Fibroblast of peridontal ligament (primary cell): ENCODE measurements at regions not wholly inside any gene's neighbourhood (a gene's known extent, or its start where the extent isn't known, plus 50 kb on each side); places are given as distances from the start of the nearest gene placed in this dataset.

Experiments
- DNase-seq: peaks from one replicate; pipeline ENCODE4 v3.0.0-alpha.2; 2010; ENCODE audit errors: extremely low read depth

- no peak for DNase-seq
These were observed 292.9 kb downstream of the KLF5 start for GRCh38 chr13:73351730-73352129.

- DNase-seq, result no peak
These were observed 282.9 kb downstream of the KLF5 start for GRCh38 chr13:73341748-73342147.

DNA sequence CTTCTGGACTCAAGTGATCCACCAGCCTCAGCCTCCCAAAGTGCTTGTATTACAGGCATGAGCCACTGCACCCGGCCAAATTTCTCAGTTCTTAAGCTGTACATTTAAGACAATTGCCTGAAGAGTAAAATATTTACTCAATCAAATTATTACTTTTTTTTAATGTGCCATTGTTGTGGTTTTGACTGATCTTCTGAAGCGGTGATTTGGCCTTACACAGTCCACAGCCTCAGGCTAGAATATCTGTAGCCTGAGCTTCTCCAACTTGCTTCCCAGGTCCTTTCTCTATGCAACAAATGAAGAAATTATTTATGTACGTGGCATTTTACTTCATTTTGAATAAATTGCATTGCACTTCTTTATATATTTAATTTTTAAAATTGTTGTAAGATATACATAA is 281.3 kb downstream of the KLF5 start:
- no peak for DNase-seq

DNA sequence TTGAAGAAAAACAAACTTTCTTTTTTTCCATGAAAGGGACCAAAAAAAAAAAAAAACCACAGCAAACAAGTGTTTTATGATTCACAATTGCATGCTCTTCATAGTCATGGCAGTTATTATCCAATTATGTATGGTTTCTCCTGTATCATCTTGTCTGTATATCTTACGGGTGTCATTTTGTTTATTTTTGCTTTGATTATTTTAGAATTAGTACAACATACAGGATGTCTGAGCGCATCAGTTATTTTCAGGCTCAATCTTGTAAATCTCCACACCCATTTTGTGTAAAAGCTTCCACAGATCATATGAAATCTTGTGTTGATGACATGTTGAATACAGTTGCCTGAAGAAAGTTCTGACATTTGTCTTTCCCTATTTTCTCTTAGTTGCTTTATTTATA is 280.3 kb downstream of the KLF5 start:
- no peak for DNase-seq

GRCh38 chr13:73338389-73338788 is 279.6 kb downstream of the KLF5 start:
- DNase-seq, result no peak

GRCh38 chr13:73337532-73337931 is 278.7 kb downstream of the KLF5 start:
- DNase-seq, result no peak

GRCh38 chr13:73336773-73337172 is 278.0 kb downstream of the KLF5 start:
- DNase-seq, result no peak

- no peak for DNase-seq
These were observed 277.1 kb downstream of the KLF5 start for GRCh38 chr13:73335944-73336343.

GRCh38 chr13:73335210-73335609 is 276.4 kb downstream of the KLF5 start:
- DNase-seq, result no peak

GRCh38 chr13:73334445-73334844 is 275.6 kb downstream of the KLF5 start:
- no peak for DNase-seq

DNA sequence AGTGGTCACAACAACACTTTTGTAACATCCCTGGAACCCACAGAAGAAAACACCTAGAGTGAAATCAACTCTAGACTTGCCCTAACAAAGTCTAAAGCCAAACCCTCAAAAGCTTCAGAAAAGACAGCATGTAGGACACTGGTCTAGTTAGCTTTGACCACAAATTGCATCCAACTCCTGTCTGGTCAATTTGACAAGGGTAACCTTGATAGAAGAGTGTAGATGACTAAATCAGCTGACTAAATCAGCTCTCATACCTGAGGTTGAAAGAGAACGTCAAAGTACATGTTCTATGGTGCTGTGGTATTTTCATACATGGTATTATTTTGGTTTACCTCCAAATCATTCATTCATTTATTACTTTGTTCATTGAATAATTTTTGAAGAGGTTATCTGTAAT is 272.8 kb downstream of the KLF5 start:
- DNase-seq, result no peak

- no peak for DNase-seq
These were observed 270.6 kb downstream of the KLF5 start for GRCh38 chr13:73329355-73329754.

- no peak for DNase-seq
These were observed 268.8 kb downstream of the KLF5 start for GRCh38 chr13:73327579-73327978.

DNA sequence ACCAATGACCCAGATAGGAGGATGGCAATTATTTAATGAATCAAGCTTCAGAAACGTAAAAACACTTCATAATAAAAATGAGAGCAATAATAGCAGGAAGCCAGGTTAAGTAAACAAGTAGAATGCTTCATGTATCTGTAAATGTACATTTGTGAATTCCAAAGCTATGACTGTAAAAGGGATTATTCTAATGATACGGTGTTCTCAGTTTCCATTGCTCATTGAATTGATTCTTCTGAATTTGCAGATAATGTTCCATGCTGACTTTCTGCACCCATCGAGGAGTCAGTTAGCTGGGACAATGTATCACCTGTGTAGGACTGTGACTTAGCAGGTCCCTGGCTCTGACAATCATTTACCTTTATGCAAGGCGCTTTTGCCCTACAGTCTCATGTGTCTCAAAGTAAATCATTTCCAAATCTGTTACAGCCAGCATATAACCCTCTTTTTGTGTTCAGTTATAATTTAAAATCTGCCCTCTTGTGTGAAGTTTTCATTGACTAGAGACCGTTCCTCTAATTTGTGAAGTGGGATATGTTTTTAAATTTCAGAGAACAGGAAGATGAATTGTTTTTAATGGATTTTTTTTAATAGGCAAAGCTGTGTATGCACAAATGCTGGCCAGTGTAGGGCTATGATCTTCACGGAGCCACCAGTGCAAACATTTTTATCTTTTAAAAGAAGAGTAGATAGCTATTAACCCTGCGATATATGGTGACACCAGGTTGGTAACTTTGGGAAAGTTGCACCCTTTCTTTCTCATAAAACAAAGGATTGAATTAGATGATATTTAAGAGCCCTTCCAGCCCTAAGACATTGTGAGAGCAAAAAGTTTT is 267.1 kb downstream of the KLF5 start:
- no peak for DNase-seq

DNA sequence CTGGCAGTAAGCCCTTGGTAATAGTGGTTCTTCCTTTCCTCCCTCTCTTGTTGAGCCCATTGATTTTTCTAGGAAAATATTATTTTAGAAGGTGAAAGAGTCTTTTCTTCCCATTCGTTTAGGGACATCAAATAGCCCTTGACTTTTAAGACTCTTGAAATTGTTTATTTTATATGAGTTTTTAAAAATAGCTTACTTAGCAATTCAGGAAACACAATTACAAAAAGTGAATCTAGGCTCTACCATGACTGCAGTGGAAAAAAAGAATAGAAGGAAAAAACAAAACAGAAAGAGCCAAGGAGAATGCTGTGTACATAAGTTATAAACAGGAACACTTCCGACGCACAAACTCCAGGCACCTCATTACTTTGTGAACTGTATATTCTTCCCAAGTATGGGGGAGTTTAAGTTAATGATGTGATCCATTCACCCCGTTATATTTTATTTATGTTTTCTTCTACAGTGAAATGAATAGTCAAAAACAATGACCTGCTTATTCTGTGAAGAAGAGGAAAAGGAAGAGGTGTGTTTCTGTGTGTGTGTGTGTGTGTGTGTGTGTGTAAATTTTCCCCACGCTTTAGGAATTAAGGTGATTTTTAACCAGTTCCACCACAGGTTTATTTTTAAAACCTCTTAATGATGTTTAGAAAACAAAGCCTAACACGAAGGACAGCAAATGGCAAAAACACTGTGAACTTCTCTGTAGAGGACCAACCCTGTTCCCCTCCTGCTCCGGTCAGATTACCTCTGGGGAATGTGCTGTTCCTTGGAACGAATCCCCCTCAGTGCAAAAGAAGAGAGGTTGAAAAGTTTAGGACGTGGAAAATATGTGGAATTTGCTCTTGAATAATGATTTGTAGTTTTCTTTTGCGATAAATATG is 266.3 kb downstream of the KLF5 start:
- no peak for DNase-seq

DNA sequence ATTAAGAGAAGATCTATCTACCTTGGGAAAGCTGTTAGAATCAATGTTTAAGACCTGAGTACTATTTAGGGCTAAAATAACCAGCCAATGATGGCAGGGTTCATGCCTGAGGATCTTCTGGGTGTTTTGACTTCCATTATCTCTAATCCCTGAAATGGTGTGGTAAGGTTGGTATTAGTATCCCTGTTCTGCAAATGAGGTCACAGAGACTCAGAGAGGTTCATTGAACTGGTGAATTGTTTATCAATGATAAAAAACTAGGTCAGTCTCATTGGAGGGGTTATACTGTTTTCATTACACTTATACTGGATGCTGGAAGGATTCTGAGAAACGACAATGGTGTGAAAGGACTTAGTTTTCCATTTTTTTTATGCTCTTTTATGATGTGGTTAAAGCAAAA is 264.8 kb downstream of the KLF5 start:
- no peak for DNase-seq

- DNase-seq, result no peak
These were observed 262.2 kb downstream of the KLF5 start for GRCh38 chr13:73321043-73321442.

DNA sequence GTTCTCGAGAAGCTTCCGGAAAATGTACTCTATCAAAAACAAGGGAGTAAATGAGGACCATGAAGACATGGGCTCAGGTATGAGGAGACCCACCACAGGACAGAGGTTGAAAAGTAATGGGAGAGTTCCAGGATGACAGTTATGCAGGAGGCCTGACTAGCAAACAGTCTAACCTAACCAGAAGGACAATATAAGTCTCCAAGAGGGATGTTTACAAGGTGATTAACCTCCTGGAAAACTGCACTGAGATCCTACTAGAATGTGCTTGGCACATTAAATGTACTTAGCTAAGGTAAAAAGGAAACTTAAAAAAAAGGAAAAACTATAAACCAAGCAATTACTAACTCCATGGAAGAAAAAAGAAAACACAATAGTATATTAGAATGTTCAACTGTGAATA is 258.3 kb downstream of the KLF5 start:
- no peak for DNase-seq

DNA sequence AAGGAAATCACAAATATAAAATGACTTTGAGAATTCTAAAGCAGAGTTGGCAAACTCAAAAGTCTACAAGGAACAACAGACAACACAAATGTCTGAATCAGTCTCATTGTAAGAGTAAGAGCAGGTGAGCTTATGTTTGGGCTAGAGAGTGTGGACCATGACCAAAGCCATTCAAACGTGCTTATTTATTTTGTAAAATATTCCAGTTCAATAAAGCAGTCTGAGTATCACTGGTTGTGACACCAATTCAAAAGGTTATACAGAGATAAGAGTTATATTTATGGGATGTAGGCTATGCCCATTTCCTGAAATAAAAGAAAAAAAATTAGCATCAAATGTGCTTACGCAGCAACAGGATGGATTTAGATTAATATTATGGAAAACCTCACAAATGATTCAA is 251.6 kb downstream of the KLF5 start:
- DNase-seq, result no peak

DNA sequence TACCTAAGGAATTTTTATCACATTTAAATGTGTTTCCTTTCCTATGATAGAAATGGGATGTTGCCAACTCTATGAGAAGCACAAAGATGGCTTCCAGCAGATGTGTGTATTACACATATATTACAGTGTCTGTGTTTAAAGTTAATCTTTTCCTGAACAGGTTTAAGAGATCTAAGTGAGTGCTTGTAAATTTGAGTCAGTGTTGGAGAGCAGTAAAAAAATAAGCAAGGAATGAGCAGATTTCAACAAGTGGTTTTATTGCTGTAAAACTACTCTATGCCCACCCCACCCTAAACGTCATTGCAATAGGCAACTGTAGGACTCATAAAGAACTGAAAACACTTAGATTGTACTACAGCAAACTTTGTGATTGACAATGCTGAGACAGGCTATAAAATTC is 248.7 kb downstream of the KLF5 start:
- no peak for DNase-seq

DNA sequence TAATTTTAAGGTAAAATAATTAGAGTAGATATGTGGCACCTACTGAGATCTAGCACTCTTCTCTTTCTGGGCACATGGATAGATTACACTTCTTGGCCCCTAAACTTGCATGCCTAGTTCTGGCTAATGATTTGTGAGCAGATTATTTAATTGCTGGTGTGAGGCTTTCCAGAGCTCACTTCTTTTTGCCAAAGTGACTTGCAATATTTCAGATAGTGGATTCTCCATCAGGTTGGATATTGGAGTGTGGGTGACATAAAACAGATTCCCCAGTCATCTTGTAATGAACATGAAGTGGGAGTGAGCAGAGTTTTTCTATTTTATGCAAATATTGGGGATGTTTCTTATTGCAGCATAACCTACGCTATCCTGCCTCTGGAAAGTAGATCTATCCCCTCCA is 247.9 kb downstream of the KLF5 start:
- no peak for DNase-seq

- DNase-seq, result no peak
These were observed 245.6 kb downstream of the KLF5 start for GRCh38 chr13:73304442-73304841.

DNA sequence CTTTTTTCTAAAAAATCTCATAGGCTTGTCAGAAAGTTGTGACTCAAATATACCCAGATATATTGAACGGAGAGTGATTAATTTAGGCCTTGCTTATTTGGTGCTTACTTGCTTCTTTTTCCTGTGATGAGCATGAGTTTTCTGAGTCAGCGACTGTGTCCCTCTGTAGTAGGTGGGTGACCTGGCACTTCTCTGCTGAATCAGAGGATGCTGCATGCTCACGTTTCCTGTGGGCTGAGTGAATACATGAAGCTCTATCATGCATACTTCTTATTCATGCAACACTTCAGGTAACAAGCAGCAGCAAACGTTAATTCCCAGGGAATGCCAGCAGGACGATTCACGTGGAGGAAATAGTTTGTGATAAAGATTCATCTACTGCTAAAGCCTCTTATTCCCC is 245.0 kb downstream of the KLF5 start:
- DNase-seq, result no peak
